Immature natural killer cell (primary cell): ENCODE measurements at regions not wholly inside any gene's neighbourhood (a gene's known extent, or its start where the extent isn't known, plus 50 kb on each side); places are given as distances from the start of the nearest gene placed in this dataset.
"Not testable (repeated sequence)": the region's sequence is repeated elsewhere in the genome, so short reads cannot be mapped to it uniquely, and the experiment has no call there.

ENCODE experiments used
- DNase-seq, 3 donors: peaks; one replicate each; pipeline ENCODE4 v3.0.0; 2022; ENCODE audit warnings: mixed read lengths in 1 of 3
- H3K27ac Mint-ChIP-seq, 6 donors: one replicate each; pipeline ENCODE4 v1.8.0; 2020; ENCODE audit warnings: mixed read lengths in 6 of 6, mild to moderate bottlenecking in 5 of 6, inconsistent platforms in 4 of 6, moderate library complexity in 3 of 6
- H3K27me3 Mint-ChIP-seq, 3 donors: one replicate each; pipeline ENCODE4 v1.8.0; 2020 to 2021; ENCODE audit warnings: low read depth in 3 of 3, mild to moderate bottlenecking in 3 of 3, mixed read lengths in 3 of 3, moderate library complexity in 3 of 3, inconsistent platforms in 1 of 3
- H3K36me3 Mint-ChIP-seq, 3 donors: one replicate each; pipeline ENCODE4 v1.8.0; 2020; ENCODE audit warnings: mixed read lengths in 3 of 3, inconsistent platforms in 2 of 3, mild to moderate bottlenecking in 2 of 3
- H3K4me1 Mint-ChIP-seq, 2 donors: one replicate each; pipeline ENCODE4 v1.8.0; 2020; ENCODE audit warnings: inconsistent platforms in 2 of 2, mild to moderate bottlenecking in 2 of 2, mixed read lengths in 2 of 2, moderate library complexity in 1 of 2
- H3K4me3 Mint-ChIP-seq, 5 donors: one replicate each; pipeline ENCODE4 v1.8.0; 2020; ENCODE audit warnings: mild to moderate bottlenecking in 5 of 5, mixed read lengths in 5 of 5, inconsistent platforms in 3 of 5, moderate library complexity in 3 of 5
- H3K9me3 Mint-ChIP-seq, 6 donors: one replicate each; pipeline ENCODE4 v1.8.0; 2020; ENCODE audit warnings: mild to moderate bottlenecking in 6 of 6, mixed read lengths in 6 of 6, inconsistent platforms in 4 of 6, moderate library complexity in 3 of 6

- not testable (repeated sequence) for DNase-seq, H3K4me3 Mint-ChIP-seq, H3K9me3 Mint-ChIP-seq, H3K27ac Mint-ChIP-seq, H3K36me3 Mint-ChIP-seq, H3K27me3 Mint-ChIP-seq, H3K4me1 Mint-ChIP-seq
These were observed 56.2 kb downstream of the SPATA31A6 start for GRCh38 chr9:42239445-42240260.

DNA sequence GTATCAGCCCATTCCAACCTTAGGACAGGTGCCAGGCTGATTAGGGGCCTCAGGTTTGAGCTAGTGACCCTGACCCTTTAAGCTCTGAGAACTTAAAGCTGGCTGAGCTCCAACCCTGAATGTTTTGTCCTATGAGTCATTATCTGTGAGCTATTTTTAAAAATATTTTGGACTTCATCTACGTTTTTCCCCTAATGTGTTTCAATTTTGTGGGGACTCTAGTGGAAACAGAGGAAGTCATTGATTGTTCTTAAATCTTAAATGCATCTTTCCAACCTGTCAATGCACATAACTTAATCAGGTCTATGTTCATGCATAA lies 56.8 kb downstream of the SPATA31A6 start:
- not testable (repeated sequence) for H3K4me1 Mint-ChIP-seq, H3K27me3 Mint-ChIP-seq, DNase-seq, H3K4me3 Mint-ChIP-seq, H3K27ac Mint-ChIP-seq, H3K9me3 Mint-ChIP-seq, H3K36me3 Mint-ChIP-seq

- not testable (repeated sequence) for H3K27ac Mint-ChIP-seq, H3K36me3 Mint-ChIP-seq, H3K4me1 Mint-ChIP-seq, H3K9me3 Mint-ChIP-seq, H3K4me3 Mint-ChIP-seq, DNase-seq, H3K27me3 Mint-ChIP-seq
These were observed 59.8 kb downstream of the SPATA31A6 start for GRCh38 chr9:42243211-42243610.

DNA sequence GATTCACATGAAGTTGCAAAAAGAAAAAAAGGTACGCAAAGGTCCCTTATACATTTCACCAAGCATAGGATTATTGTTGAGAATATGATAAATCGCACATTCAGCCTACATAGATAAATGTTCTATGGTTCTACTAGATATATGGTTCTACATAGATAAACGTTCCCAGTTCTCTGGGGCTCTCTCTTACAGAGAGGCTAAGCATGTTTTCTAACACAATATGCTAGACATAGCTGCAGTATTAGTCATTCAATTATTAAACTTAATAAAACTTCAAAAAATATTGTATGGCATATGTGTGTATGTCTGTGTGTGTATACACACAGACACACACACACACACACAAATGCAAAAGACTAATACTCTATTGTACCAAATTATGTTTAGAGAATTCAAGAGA lies 60.4 kb downstream of the SPATA31A6 start:
- H3K9me3 Mint-ChIP-seq, DNase-seq, H3K27me3 Mint-ChIP-seq, H3K4me3 Mint-ChIP-seq, H3K36me3 Mint-ChIP-seq, H3K27ac Mint-ChIP-seq, H3K4me1 Mint-ChIP-seq: not testable (repeated sequence)

- H3K27ac Mint-ChIP-seq, H3K27me3 Mint-ChIP-seq, H3K4me1 Mint-ChIP-seq, H3K4me3 Mint-ChIP-seq, H3K36me3 Mint-ChIP-seq, DNase-seq: not testable (repeated sequence)
- peaks cover 6 to 24% (median 15%) of the 10 kb centered on the region in 6 donors for H3K9me3 Mint-ChIP-seq
These were observed 85.3 kb downstream of the SPATA31A6 start for GRCh38 chr9:42268729-42269128.

DNA sequence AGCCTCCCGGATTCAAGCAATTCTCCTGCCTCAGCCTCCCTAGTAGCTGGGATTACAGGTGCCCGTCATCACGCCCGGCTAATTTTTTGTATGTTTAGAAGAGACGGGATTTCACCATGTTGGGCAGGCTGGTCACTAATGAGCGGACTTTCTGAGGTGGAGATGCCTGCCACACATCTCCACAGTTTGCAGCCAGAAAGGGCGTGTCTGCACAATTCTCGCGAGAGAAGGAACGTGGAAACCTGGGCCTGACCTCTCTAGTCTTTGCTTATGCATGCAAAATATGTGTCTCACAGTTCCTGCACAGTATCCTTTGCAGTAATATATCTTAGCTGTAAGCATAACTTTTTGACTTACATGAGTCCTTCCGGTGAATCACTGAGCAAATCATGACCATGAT lies 85.7 kb downstream of the SPATA31A6 start:
- H3K27me3 Mint-ChIP-seq, H3K36me3 Mint-ChIP-seq, H3K4me3 Mint-ChIP-seq, H3K27ac Mint-ChIP-seq, DNase-seq, H3K4me1 Mint-ChIP-seq: not testable (repeated sequence)
- peaks cover 6 to 20% (median 11%) of the 10 kb centered on the region in 6 donors for H3K9me3 Mint-ChIP-seq

DNA sequence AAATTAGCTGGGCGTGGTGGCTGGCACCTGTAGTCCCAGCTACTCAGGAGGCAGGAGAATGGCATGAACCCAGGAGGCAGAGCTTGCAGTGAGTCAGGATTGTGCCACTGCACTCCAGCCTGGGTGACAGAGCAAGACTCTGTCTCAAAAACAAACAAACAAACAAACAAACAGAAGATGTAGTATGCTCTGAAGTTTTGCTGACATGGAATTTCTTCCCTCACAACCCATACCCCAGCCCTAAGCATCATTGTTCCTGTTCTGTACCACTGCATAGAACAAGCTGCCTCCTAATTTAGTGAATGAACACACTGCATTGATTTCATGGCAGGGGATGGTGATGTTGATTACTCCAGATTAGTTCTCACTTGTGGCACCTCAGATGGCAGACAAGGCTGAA lies 89.7 kb downstream of the SPATA31A6 start:
- H3K27me3 Mint-ChIP-seq, H3K27ac Mint-ChIP-seq, DNase-seq, H3K36me3 Mint-ChIP-seq, H3K4me1 Mint-ChIP-seq, H3K4me3 Mint-ChIP-seq: not testable (repeated sequence)
- H3K9me3 Mint-ChIP-seq = peaks cover 0 to 17% (median 7%) of the 10 kb centered on the region in 6 donors

DNA sequence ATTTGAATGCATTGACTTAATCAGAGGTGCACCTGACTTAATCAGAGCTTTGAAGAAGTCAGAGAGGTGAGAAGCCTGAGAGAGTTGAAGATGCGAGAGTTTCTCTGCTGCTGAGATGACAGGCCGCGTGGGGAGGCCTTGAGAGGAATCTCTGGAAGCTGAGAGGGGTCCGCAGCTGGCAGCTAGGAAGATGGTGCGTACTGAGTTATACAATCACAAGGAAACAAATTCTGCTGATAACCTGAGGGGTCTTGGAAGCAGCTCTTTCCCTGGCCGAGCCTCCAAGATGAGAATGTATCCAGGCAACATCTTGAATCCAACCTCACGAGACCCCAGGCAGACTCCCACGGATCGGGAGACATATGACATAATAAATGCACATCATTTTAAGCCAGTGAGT lies 91.7 kb downstream of the SPATA31A6 start:
- Mint-ChIP-seq H3K4me1 (no peaks in the 10 kb centered on the region), H3K4me3 (no peak overlapping the region), H3K36me3 (no peaks in the 10 kb centered on the region), H3K27ac (no peak overlapping the region), H3K9me3 (peaks cover 0 to 14% (median 4%) of the 10 kb centered on the region in 6 donors), H3K27me3 (peaks cover 0 to 3% (median 0%) of the 10 kb centered on the region in 3 donors)
- no peak for DNase-seq

GRCh38 chr9:42282531-42283178 lies 99.2 kb downstream of the SPATA31A6 start:
- not testable (repeated sequence) for H3K4me3 Mint-ChIP-seq, DNase-seq, H3K36me3 Mint-ChIP-seq, H3K4me1 Mint-ChIP-seq, H3K27ac Mint-ChIP-seq, H3K27me3 Mint-ChIP-seq
- H3K9me3 Mint-ChIP-seq = peaks cover 6 to 27% (median 12%) of the 10 kb centered on the region in 6 donors

DNA sequence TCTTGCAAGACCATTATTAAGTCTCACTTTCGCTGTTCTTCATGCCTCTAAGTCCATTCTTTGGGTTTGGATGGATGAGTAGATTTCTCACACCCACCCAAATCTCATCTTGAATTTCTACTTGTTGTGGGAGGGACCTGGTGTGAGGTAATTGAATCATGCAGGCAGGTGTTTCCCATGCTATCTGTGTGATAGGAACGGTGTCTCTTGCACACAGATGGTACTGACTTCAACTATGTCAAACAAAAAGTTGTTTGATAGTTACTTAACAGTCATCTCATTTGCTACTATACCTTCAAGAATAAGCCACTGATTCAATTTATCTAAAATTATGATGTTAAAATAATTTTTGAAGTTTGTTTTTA lies 99.7 kb downstream of the SPATA31A6 start:
- peaks cover 6 to 27% (median 12%) of the 10 kb centered on the region in 6 donors for H3K9me3 Mint-ChIP-seq
- not testable (repeated sequence) for H3K36me3 Mint-ChIP-seq, H3K4me3 Mint-ChIP-seq, H3K27ac Mint-ChIP-seq, H3K4me1 Mint-ChIP-seq, DNase-seq, H3K27me3 Mint-ChIP-seq

DNA sequence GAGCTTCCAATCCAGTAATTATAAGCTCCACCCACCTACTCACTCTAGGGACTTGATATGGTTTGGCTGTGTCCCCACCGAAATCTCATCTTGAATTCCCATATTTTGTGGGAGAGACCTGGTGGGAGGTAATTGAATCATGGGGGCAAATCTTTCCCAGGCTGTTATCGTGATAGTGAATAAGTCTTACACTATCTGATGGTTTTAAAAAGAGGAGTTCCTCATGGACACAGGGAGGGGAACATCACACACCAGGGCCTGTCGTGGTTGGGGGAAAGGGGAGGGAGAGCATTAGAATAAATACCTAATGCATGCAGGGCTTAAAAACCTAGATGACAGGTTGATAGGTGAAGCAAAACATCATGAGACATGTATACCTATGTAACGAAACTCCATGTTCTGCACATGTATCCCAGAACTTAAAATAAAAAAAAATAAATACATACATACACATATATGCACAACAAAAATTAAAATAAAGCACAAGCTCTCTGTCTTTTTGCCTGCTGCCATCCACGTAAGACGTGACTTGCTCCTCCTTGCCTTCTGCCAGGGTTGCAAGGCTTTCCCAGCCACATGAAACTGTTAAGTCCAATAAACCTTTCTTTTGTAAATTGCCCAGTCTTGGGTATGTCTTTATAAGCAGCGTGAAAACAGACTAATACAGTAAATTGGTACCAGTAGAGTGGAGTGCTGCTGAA lies 102.8 kb downstream of the SPATA31A6 start:
- not testable (repeated sequence) for H3K27ac Mint-ChIP-seq, H3K36me3 Mint-ChIP-seq, H3K4me3 Mint-ChIP-seq, DNase-seq, H3K4me1 Mint-ChIP-seq, H3K27me3 Mint-ChIP-seq
- peaks cover 2 to 21% (median 7%) of the 10 kb centered on the region in 6 donors for H3K9me3 Mint-ChIP-seq

DNA sequence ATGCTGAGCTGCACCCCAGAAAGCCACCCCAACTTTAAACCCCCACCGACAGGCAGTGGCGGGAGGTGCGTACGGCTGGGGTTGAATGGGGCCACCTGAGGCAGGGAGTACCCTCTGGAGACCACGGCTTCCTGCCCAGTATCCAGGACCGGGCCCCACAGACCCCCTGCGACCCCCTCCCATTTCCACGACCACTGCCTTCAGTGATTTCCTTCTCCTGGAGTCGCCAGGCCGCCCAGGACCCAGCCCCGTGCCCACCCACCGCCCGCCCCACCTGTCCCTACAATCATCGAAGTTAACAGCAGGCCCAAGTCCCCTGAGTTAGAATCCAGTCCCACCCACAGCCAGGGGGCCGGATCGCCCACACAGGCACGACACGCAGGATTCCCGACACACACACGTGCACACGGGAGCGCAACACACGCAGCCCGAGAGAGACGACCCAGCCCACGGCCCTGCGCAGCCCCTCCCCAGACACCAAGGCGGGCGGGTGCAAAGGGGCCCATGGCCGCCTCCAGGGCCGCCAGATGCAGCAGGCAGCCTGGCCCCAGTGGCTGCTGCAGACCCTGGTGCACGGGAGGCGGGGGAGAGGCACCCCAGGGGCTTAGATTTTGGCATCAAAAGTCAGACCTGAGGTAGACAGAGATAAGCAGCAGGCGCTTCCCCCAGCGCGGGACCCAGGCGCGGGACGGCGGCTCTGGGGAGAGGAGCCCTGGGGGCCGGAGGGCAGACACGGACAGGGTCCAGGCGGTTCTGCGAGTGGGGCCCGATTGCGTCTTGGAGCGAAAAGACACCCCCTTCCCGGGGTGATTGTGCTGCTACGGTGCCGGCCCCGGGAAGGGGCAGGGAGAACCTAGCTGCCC lies 104.8 kb downstream of the SPATA31A6 start:
- DNase-seq, H3K4me1 Mint-ChIP-seq, H3K27me3 Mint-ChIP-seq, H3K27ac Mint-ChIP-seq, H3K4me3 Mint-ChIP-seq, H3K9me3 Mint-ChIP-seq, H3K36me3 Mint-ChIP-seq: not testable (repeated sequence)

GRCh38 chr9:42288865-42289229 lies 105.4 kb downstream of the SPATA31A6 start:
- H3K36me3 Mint-ChIP-seq, H3K4me3 Mint-ChIP-seq, DNase-seq, H3K27me3 Mint-ChIP-seq, H3K4me1 Mint-ChIP-seq, H3K9me3 Mint-ChIP-seq, H3K27ac Mint-ChIP-seq: not testable (repeated sequence)

DNA sequence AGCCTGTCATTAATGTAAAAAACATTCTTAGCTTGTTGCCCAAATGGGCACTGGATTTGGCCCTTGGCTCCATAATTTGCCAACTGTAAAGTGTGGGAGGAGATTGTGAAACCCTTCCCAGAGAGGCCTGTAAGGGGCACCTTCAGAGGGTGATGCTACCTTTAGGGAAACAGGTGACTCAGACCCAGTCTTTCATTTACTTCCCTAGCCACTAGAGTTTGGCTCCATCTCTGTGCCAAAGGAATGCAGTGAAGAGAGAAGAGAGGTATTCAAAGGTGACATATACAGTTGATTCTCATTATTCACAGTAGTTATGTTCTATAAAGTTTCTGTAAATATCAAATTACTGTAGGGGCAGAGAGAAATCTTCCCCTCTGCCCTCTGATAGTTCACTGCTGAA lies 116.7 kb downstream of the SPATA31A6 start:
- H3K27ac Mint-ChIP-seq, DNase-seq, H3K9me3 Mint-ChIP-seq, H3K27me3 Mint-ChIP-seq, H3K4me3 Mint-ChIP-seq, H3K36me3 Mint-ChIP-seq, H3K4me1 Mint-ChIP-seq: not testable (repeated sequence)
